ENCODE measurements at regions not wholly inside any gene's neighbourhood (a gene's known extent, or its start where the extent isn't known, plus 50 kb on each side); places are given as distances from the start of the nearest gene placed in this dataset.

- TF ChIP-seq CTCF (IDR thresholded peaks at IDR 0.05) (no peak), POLR2A (IDR thresholded peaks at IDR 0.05) (no peak)
Measured at GRCh38 chr3:80556763-80557162, 789.0 kb upstream of the ROBO1 start.
